Lung (tissue), 11 donors: ENCODE measurements at regions not wholly inside any gene's neighbourhood (a gene's known extent, or its start where the extent isn't known, plus 50 kb on each side); places are given as distances from the start of the nearest gene placed in this dataset.

Experiments
- ATAC-seq: fragments of 200-7000 bp; cut with Tn5 transposase; one replicate; pipeline ENCODE4 v1.9.1; 2020; ENCODE audit warnings: moderate number of reproducible peaks; ENCODE audit not compliant: insufficient read depth, low FRiP score
- DNase-seq, 3 donors: peaks; one replicate each; pipeline ENCODE4 v3.0.0-alpha.2; 2013 to 2017
- H3K27ac ChIP-seq, 2 donors: one replicate each; pipeline ENCODE4 v1.5.1; 2013; ENCODE audit warnings: mild to moderate bottlenecking in 2 of 2, moderate library complexity in 2 of 2, control low read depth in 1 of 2, inconsistent platforms in 1 of 2, low read depth in 1 of 2, low read length in 1 of 2
- H3K27me3 ChIP-seq, 3 donors: one replicate each; pipeline ENCODE4 v1.5.1; 2013; ENCODE audit warnings: low read length in 2 of 3; ENCODE audit not compliant: control insufficient read depth in 3 of 3, insufficient read depth in 3 of 3
- H3K36me3 ChIP-seq, 4 donors: one replicate each; pipeline ENCODE4 v1.5.1; 2013; ENCODE audit warnings: low read length in 4 of 4, mild to moderate bottlenecking in 1 of 4, moderate library complexity in 1 of 4; ENCODE audit not compliant: control insufficient read depth in 4 of 4, insufficient read depth in 4 of 4
- H3K4me1 ChIP-seq, 5 donors: one replicate each; pipeline ENCODE4 v1.5.1; 2013; ENCODE audit warnings: low read length in 5 of 5, mild to moderate bottlenecking in 2 of 5, moderate library complexity in 1 of 5; ENCODE audit not compliant: control insufficient read depth in 5 of 5, insufficient read depth in 5 of 5
- H3K4me3 ChIP-seq: one replicate; pipeline ENCODE4 v1.5.1; 2013; ENCODE audit warnings: mild to moderate bottlenecking, control low read depth, moderate library complexity
- H3K9ac ChIP-seq, 2 donors: one replicate each; pipeline ENCODE4 v1.5.1; 2013; ENCODE audit warnings: low read length in 2 of 2, control low read depth in 1 of 2; ENCODE audit not compliant: insufficient read depth in 1 of 2
- H3K9me3 ChIP-seq, 4 donors: one replicate each; pipeline ENCODE4 v1.5.1; 2013; ENCODE audit warnings: low read length in 3 of 4, mild to moderate bottlenecking in 1 of 4, moderate library complexity in 1 of 4; ENCODE audit not compliant: control insufficient read depth in 4 of 4, insufficient read depth in 3 of 4
- WGBS, 2 donors: extraction: QIAGEN DNeasy Blood & Tissue Kit; methylation state at CpG; one replicate each; pipeline ENCODE4 v1.1.7; 2013; 5-methylcytosine and 5-hydroxymethylcytosine counted together
- TF ChIP-seq, protein P1 (sequence below): IDR thresholded peaks from 2 replicates; pipeline ENCODE4 v1.5.1; 2012; ENCODE audit warnings: mild to moderate bottlenecking; ENCODE audit errors: control extremely low read depth, extremely low read depth
- donor health status: control.
- donor health status: control.
- donor health status: Bipolar disorder and iron deficiency.
- donor health status: healthy.
- donor health status: DM: yes; HTN: yes; CAD: no.

DNA sequence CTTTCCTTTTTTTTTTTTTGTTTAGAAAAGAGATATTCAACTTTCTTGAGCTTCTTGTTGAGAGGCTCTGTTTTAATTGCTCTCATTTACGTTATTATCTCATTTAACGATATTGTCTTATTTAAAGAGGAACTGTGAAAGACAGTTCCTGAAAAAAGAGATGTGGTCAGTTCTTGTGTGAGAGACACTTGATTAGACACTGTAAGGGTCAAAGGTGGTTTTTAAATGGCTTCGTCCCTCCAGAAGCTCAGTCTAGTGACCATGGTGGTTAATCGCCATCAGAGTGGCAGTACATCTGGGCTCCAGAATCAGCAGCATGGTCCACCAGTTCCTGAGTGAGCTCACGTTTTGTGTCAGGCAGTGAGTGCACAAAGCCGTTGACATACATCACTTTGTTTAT is 57.9 kb upstream of the KCNA5 start:
- no peaks in the 10 kb centered on the region for H3K4me1 ChIP-seq
- H3K27me3 ChIP-seq = peaks cover 0 to 22% (median 8%) of the 10 kb centered on the region in 3 donors
- H3K9ac ChIP-seq = no peak overlapping the region
- H3K27ac ChIP-seq = no peak overlapping the region
- H3K4me3 ChIP-seq = no peak overlapping the region
- TF ChIP-seq, protein P1, sequence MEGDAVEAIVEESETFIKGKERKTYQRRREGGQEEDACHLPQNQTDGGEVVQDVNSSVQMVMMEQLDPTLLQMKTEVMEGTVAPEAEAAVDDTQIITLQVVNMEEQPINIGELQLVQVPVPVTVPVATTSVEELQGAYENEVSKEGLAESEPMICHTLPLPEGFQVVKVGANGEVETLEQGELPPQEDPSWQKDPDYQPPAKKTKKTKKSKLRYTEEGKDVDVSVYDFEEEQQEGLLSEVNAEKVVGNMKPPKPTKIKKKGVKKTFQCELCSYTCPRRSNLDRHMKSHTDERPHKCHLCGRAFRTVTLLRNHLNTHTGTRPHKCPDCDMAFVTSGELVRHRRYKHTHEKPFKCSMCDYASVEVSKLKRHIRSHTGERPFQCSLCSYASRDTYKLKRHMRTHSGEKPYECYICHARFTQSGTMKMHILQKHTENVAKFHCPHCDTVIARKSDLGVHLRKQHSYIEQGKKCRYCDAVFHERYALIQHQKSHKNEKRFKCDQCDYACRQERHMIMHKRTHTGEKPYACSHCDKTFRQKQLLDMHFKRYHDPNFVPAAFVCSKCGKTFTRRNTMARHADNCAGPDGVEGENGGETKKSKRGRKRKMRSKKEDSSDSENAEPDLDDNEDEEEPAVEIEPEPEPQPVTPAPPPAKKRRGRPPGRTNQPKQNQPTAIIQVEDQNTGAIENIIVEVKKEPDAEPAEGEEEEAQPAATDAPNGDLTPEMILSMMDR = no peak
- ATAC-seq (no peak), DNase-seq (no peak)
- no peaks in the 10 kb centered on the region for H3K36me3 ChIP-seq
- H3K9me3 ChIP-seq = peaks cover 0 to 6% (median 0%) of the 10 kb centered on the region in 4 donors
- WGBS, 2 donors = 76 to 77% methylated on average over 6 of the region's 6 CpGs

DNA sequence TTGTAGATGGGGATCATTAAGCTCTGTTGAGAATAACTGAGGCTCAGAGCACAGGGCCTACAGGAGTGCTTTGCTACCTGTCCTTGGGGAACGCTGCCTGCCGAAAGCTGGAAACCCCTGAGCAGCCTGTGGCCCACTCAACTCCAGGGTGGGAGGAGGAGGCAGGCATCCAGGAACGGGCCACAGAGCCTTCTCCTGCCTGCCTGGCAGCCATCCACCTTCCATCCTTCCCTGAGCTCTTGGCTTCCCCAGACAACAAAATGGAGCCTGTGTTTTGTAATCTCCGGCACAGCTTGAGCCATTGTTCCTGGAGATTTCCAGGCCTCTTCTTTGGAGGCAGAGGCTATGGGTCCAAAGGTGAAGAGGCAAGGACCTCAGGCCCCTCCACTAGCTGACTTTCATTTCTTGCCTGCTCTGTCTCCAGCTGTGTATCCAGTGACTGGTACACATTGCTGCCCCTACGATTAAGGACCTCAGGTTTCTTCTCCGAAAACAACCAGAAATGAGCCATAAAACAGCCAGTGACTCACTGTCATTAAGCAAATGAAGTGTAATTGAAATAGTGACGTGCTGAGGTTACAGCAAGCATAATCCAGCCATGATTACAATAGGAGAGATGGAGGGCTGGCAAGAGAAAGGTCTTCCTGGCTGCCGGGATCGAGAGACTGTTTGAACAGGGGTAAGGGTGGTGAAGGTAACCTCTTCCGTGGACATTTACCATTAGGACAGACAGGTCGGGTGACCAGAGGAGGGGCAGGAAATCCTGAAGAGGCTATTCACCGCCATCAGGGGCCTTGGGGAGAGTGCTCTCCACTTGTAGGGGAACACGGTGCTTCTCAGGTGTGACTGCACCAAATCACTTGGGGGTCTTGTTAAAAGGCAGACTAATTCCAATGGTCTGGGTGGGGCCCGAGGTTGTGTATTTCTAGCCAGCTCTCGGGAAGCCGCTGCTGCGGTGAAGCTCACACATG is 56.3 kb upstream of the KCNA5 start:
- DNase-seq (no peak), ATAC-seq (no peak)
- no peaks in the 10 kb centered on the region for H3K4me1 ChIP-seq
- whole genome bisulfite sequencing, 2 donors = 68 to 78% methylated on average over 17 of the region's 17 CpGs
- no peak overlapping the region for H3K4me3 ChIP-seq
- H3K27me3 ChIP-seq = peaks cover 0 to 23% (median 11%) of the 10 kb centered on the region in 3 donors
- TF ChIP-seq, protein P1 = no peak
- peaks cover 0 to 8% (median 0%) of the 10 kb centered on the region in 4 donors for H3K9me3 ChIP-seq
- no peaks in the 10 kb centered on the region for H3K36me3 ChIP-seq
- no peak overlapping the region for H3K27ac ChIP-seq
- H3K9ac ChIP-seq = no peak overlapping the region

DNA sequence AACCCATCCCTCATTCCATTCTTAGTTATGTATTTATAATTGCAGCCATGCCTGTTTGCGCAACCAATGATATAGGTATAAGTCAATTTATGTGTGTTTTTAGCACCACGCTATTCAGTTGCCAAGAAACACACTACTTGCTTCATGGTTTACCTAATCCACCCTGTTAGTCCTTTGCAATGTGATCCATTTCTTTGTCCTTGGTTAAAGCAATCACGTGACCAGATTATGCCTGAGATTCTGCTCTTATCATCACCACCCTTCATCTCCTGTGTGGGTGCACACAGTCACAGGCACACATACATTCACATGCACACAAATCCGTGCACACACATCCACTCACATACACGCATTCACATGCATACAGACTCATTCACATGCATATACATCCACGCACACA is 52.3 kb upstream of the KCNA5 start:
- no peak overlapping the region for H3K27ac ChIP-seq
- TF ChIP-seq, protein P1 = no peak
- DNase-seq (no peak), ATAC-seq (no peak)
- no peaks in the 10 kb centered on the region for H3K36me3 ChIP-seq
- H3K9ac ChIP-seq = no peak overlapping the region
- no peak overlapping the region for H3K4me3 ChIP-seq
- H3K27me3 ChIP-seq = peaks cover 0 to 35% (median 3%) of the 10 kb centered on the region in 3 donors
- no peaks in the 10 kb centered on the region for H3K4me1 ChIP-seq
- WGBS, 2 donors = 77 to 82% methylated on average over 6 of the region's 6 CpGs
- H3K9me3 ChIP-seq = peaks cover 0 to 6% (median 0%) of the 10 kb centered on the region in 4 donors
